ENCODE measurements at regions not wholly inside any gene's neighbourhood (a gene's known extent, or its start where the extent isn't known, plus 50 kb on each side); places are given as distances from the start of the nearest gene placed in this dataset.

DNA sequence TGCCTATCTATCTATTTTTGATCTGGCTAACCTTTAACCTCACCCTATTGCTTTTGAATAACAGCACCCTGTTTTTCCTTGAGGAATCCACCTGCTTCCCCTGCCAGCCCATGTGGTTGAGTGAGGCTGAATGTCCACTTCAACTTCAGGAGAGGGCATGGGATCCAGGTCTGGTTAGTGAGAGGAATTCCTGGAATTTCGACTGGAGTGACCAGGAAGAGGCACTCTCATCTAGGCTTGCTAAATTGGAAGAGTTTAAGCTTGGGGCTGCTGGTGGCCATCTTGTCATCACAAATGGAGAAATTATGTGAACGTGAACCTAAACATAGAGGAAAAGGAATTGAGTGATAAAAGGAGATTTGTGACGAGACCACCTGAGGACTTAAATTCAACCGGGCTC is 322.1 kb downstream of the OSTF1 start:
- H3K27me3 ChIP-seq (ENCODE audit: control insufficient read depth, insufficient read depth, low read length), result no peaks in the 10 kb centered on the region
- no peaks in the 10 kb centered on the region for H3K36me3 ChIP-seq (replicated peaks; ENCODE audit: control insufficient read depth, insufficient read depth, low read length)
- no peak for DNase-seq
- H3K4me3 ChIP-seq (ENCODE audit: insufficient read depth, low read depth, low read length), result no peak overlapping the region

DNA sequence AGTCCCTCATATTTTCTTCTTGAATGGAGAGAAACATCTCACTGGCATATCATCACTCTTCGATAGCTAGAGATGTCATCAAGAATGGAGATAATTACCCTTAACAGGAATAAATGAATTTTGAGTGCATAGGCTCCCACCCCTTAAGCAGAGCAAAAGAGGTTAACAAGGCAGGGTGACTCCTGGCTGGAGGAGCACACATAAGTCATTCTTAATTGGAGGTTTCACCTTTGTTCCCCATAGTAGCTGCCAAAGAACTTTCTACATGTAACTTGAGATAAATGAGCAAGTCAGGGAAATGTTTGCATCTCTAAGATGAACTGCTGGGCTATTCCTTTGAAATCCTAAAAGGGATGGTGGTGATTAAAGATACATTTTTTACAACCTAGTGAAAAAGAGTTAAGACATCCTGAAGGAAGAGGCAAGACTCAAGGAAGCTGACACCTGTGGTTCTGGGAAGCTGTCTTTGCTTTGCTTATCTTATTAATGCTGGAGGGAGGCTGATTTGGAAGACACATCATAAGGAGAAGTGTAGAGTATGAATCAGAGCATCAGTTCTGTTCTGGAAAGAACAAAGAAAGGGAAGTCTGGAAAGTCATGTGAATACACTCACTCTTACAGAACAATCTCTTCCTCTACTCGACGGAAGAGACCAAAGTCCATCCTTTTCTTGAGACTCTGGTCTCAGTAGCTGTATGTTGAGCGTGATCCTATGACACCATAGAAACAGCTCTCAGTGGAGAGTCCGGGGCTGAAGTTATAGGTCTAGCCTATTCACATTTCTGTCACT is 326.3 kb downstream of the OSTF1 start:
- Histone ChIP-seq H3K4me3 (ENCODE audit: insufficient read depth, low read depth, low read length) (no peak overlapping the region), H3K27me3 (ENCODE audit: control insufficient read depth, insufficient read depth, low read length) (no peaks in the 10 kb centered on the region), H3K36me3 (replicated peaks; ENCODE audit: control insufficient read depth, insufficient read depth, low read length) (no peaks in the 10 kb centered on the region)
- no peak for DNase-seq

DNA sequence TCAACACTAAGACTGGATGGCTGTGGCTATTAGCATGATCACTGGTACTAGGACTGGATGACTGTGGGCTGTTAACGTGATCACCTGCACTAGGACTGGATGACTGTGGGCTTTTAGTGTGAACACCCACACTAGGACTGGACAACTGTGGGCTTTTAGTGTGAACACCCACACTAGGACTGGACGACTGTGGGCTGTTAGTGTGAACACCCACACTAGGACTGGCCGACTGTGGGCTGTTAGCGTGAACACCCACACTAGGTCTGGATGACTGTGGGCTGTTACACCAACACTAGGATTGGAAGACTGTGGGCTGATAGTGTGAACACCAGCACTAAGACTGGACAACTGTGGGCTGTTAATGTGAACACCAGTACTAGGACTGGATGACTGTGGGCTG is 329.2 kb downstream of the OSTF1 start:
- no peak for DNase-seq
- Histone ChIP-seq H3K4me3 (ENCODE audit: insufficient read depth, low read depth, low read length) (no peak overlapping the region), H3K36me3 (replicated peaks; ENCODE audit: control insufficient read depth, insufficient read depth, low read length) (no peaks in the 10 kb centered on the region), H3K27me3 (ENCODE audit: control insufficient read depth, insufficient read depth, low read length) (no peaks in the 10 kb centered on the region)

DNA sequence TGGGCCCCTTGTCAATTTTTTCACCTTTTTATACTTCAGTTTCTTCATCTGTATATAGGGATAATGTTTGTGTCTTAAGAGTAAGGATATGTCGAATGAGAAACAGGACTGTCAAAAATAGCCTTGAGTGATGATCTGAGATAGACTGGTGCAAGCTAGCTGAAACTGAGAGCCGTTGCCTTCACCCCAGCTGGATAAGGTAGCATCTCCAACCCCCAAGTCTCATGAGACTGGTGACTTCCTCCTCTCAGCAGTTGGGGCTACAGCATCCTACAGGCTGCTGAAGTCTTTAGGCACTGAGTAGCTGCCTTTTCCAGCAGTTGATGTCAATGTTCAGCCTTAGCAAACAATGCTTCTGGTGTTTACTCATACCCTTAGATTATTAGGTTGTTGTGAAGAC is 330.2 kb downstream of the OSTF1 start:
- no peaks in the 10 kb centered on the region for H3K27me3 ChIP-seq (ENCODE audit: control insufficient read depth, insufficient read depth, low read length)
- no peaks in the 10 kb centered on the region for H3K36me3 ChIP-seq (replicated peaks; ENCODE audit: control insufficient read depth, insufficient read depth, low read length)
- DNase-seq, result no peak
- H3K4me3 ChIP-seq (ENCODE audit: insufficient read depth, low read depth, low read length), result no peak overlapping the region

DNA sequence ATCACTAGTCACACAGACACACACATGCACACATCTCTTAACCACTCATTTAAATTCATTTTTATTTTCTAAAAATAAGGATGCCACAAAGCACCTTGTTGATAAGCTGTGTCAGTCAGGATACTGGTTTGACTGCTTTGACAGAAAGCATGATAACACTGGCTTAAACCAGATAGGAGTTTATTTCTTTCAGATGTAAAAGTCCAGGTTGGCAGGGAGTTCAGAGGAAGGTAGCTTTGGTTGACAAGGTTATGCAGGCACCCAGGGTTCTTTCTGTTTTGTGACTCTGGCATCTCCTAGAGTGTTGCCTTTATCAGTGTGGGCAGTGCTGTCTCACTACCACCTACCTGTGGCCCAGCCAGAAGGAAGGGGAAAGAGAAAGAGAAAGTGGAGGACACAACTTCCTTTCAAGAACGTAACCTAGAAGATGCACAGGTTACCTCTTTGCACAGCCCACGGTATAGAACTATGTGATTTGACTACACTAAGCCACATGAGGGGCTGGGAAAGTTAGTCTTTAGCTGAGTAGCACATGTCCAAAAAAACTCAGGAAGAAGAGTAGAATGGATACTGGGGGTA is 334.7 kb downstream of the OSTF1 start:
- no peak for DNase-seq
- no peaks in the 10 kb centered on the region for H3K36me3 ChIP-seq (replicated peaks; ENCODE audit: control insufficient read depth, insufficient read depth, low read length)
- H3K4me3 ChIP-seq (ENCODE audit: insufficient read depth, low read depth, low read length), result no peak overlapping the region
- no peaks in the 10 kb centered on the region for H3K27me3 ChIP-seq (ENCODE audit: control insufficient read depth, insufficient read depth, low read length)

DNA sequence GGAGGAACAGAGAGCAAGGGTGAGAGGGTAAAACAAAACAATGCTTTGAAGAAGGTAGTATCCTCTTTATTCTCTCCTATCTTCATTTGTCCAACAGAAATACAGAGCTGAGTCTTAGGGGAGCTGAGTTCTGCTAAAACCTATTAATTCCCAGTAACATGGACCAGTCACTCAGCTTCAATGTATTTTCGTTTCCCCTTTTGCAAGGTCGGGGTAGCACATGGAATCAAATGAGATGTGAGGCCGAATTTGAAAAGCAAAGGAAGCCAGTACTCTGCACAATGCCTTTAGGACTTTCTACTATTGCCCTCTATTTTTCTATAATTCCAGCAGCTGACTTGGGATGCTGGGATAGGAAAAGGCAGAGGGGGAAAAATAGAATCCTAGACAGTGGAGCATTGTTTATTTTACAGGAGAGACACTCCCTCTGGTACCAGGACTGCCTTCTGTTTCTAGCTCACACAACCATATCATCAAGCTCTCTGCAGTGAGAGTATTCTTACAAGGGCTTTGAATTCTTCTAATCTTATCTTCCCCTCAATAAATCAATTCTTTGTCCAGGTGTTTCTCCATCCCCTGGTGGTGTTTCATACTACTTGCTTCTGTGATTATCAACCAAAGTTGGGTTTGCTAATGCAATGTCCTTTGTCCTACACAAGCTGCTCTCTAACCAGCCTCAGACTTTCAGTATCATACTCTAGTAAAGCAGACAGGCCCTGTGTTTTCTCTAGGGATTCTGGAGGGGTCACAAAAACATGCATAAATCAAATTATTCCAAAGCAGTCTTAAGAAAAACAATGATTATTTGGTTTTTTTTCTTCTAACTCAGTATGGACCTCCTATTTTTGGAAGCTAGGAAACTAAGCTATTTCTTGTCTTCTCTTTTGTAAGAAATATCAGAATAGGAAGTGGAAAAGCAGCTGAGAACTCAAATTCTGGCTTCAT is 341.5 kb downstream of the OSTF1 start:
- no peaks in the 10 kb centered on the region for H3K36me3 ChIP-seq (replicated peaks; ENCODE audit: control insufficient read depth, insufficient read depth, low read length)
- no peak for DNase-seq
- H3K4me3 ChIP-seq (ENCODE audit: insufficient read depth, low read depth, low read length), result no peak overlapping the region
- no peaks in the 10 kb centered on the region for H3K27me3 ChIP-seq (ENCODE audit: control insufficient read depth, insufficient read depth, low read length)

DNA sequence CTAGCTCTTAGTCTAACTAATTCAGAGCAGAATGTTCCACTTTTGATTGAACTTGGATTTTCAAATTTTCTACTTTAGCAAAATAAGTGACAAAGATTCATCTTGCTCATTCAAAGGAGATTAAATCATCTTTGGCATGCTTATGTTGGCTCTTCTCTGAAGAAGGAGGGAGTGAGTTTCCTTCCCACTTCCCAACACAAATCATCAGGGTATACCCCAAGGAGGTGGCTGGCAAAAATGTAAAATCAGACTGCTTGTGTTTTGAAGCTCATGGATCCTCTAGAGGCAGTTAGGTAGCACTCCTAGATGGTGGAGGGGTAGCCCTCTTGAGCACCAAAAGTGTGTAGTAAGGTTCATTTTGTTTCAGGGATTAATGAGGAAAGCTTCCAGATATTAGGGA is 343.1 kb downstream of the OSTF1 start:
- Histone ChIP-seq H3K27me3 (ENCODE audit: control insufficient read depth, insufficient read depth, low read length) (no peaks in the 10 kb centered on the region), H3K36me3 (replicated peaks; ENCODE audit: control insufficient read depth, insufficient read depth, low read length) (no peaks in the 10 kb centered on the region), H3K4me3 (ENCODE audit: insufficient read depth, low read depth, low read length) (no peak overlapping the region)
- no peak for DNase-seq

DNA sequence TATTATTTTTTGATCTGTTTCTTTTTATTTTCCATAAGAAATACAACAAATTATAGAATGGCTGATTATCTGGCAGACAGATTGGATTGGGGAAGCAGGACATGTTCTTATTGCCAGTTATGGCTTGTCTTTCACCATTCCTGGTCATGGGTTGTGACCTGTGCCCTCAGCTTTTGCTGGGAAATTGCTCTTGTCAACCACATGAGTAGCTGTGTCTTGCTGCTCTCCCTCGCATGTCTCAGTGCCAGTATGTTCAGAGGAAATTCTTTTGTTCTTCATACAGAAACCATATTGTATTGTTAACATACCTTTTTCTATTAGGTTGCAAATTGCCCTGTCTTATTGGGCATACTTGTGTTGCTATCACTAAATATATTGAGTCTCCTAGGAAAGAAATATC is 344.1 kb downstream of the OSTF1 start:
- no peak for DNase-seq
- no peaks in the 10 kb centered on the region for H3K36me3 ChIP-seq (replicated peaks; ENCODE audit: control insufficient read depth, insufficient read depth, low read length)
- H3K4me3 ChIP-seq (ENCODE audit: insufficient read depth, low read depth, low read length), result no peak overlapping the region
- H3K27me3 ChIP-seq (ENCODE audit: control insufficient read depth, insufficient read depth, low read length), result no peaks in the 10 kb centered on the region

DNA sequence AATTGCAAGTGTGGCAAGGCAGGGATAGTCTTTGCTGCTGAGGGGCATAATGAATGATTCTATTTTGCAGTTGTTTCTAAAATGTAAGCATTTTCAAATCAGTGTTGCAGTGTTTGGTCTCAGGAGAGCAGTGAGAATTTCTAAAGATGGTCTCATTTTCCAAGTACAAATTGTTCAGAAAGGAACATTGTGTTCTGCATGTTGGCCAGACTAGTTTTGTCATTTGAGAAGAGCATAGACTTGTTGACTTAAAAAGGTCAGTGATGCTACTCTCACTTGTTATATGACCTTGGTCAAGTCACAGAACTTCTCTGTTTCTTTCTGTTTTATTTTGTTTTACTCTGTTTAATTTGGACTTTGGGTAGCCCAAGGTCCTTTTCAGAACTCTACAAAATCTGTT is 344.6 kb downstream of the OSTF1 start:
- H3K36me3 ChIP-seq (replicated peaks; ENCODE audit: control insufficient read depth, insufficient read depth, low read length), result no peaks in the 10 kb centered on the region
- DNase-seq, result no peak
- H3K27me3 ChIP-seq (ENCODE audit: control insufficient read depth, insufficient read depth, low read length), result no peaks in the 10 kb centered on the region
- H3K4me3 ChIP-seq (ENCODE audit: insufficient read depth, low read depth, low read length), result no peak overlapping the region

DNA sequence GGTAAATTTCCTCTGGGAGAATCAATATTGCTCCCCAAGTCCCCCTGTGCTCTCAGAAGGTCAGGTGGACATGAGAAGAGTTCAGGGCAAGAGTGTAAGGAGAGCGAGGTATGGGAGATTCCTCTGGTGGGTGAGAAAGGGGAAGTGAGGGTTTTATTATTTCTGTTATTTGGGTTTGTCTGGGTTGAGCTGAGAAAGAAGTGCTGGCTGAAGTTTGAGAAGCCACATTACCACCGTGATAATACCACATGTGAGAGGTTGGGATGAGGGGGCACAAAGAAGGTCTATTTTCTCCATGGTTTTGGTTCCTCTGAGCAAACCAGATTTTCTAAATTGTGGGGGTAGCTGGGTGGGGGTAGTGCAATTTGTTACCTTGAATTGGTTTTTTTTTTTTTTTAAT is 350.4 kb downstream of the OSTF1 start:
- Histone ChIP-seq H3K4me3 (ENCODE audit: insufficient read depth, low read depth, low read length) (no peak overlapping the region), H3K27me3 (ENCODE audit: control insufficient read depth, insufficient read depth, low read length) (no peaks in the 10 kb centered on the region), H3K36me3 (replicated peaks; ENCODE audit: control insufficient read depth, insufficient read depth, low read length) (no peaks in the 10 kb centered on the region)
- DNase-seq, result no peak

DNA sequence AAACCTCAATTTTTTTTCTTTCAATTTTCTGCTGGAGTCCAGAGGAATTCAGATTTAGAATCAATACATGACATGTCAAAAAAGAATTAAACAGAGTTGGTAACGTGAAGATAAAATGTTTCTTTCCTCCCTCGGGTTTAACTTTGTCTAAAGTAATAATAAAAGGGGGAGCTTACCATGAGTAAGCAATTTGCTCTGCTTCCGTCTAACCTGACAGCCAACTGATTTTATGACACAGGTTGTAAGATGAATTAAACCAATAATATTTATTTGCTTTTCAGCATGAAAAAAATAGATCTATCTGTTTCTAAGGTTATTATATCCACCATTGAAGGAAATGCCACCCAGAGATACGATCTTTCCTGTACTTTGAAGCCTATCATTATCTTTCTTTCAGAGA is 352.6 kb downstream of the OSTF1 start:
- DNase-seq, result no peak
- no peaks in the 10 kb centered on the region for H3K27me3 ChIP-seq (ENCODE audit: control insufficient read depth, insufficient read depth, low read length)
- no peak overlapping the region for H3K4me3 ChIP-seq (ENCODE audit: insufficient read depth, low read depth, low read length)
- H3K36me3 ChIP-seq (replicated peaks; ENCODE audit: control insufficient read depth, insufficient read depth, low read length), result no peaks in the 10 kb centered on the region

DNA sequence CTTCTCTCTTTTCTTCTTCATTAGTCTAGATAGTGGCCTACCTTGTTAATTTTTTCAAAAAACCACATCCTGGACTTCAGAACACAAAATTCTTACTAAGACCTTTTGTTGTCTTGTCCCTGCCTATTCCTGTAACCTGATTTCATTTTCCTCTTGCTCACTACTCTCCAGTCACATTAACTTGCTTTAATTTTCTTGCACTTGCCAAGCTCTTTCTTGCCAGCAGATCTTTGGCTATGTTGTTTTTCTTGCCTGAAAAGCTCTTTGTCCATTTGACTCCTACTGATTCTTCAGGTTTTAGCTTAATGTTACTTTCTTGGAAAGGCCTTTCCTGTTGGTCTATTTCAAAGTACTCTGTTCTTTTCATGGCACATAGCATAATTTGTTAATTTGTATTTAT is 356.8 kb downstream of the OSTF1 start:
- Histone ChIP-seq H3K36me3 (replicated peaks; ENCODE audit: control insufficient read depth, insufficient read depth, low read length) (no peaks in the 10 kb centered on the region), H3K27me3 (ENCODE audit: control insufficient read depth, insufficient read depth, low read length) (no peaks in the 10 kb centered on the region), H3K4me3 (ENCODE audit: insufficient read depth, low read depth, low read length) (no peak overlapping the region)
- DNase-seq, result no peak

DNA sequence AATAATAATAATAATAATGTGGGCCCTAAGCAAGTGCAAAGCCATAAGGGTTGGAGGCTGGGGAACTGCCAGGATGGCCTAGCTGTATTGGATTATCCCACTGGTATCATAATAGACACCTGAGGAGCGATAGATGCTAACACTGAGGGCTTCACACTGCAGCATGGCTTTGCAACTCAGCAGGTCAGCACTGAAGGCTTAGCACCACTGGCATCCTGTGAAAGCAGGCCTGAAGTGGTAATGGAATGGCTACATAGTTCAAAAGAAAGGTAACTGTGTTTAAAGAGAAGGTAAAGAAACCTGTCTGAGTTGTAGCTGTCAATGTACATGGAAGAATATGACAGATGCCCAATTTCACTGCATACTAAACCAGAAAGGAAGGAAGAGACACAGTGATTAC is 359.0 kb downstream of the OSTF1 start:
- H3K4me3 ChIP-seq (ENCODE audit: insufficient read depth, low read depth, low read length), result no peak overlapping the region
- no peaks in the 10 kb centered on the region for H3K36me3 ChIP-seq (replicated peaks; ENCODE audit: control insufficient read depth, insufficient read depth, low read length)
- no peak for DNase-seq
- no peaks in the 10 kb centered on the region for H3K27me3 ChIP-seq (ENCODE audit: control insufficient read depth, insufficient read depth, low read length)

DNA sequence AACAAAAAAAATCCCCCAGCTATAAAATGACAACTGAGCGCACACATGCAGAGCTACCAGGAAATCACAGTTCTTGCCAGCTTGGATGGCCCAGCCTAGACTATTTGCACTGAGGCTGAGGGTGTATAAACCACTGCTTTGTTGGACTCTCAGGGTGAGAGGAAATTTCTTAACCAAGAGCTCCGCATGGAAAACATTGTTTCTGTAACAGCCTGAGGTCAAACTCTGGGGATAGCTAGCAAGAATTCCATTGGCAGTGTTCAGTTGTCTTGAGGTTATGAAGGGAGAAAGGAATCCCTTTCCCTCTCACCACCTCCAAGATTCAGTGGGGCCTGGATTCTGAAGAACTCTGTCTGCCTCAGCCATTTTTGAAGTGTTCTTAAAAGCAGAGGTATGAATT is 360.0 kb downstream of the OSTF1 start:
- no peaks in the 10 kb centered on the region for H3K36me3 ChIP-seq (replicated peaks; ENCODE audit: control insufficient read depth, insufficient read depth, low read length)
- H3K4me3 ChIP-seq (ENCODE audit: insufficient read depth, low read depth, low read length), result no peak overlapping the region
- H3K27me3 ChIP-seq (ENCODE audit: control insufficient read depth, insufficient read depth, low read length), result no peaks in the 10 kb centered on the region
- no peak for DNase-seq

DNA sequence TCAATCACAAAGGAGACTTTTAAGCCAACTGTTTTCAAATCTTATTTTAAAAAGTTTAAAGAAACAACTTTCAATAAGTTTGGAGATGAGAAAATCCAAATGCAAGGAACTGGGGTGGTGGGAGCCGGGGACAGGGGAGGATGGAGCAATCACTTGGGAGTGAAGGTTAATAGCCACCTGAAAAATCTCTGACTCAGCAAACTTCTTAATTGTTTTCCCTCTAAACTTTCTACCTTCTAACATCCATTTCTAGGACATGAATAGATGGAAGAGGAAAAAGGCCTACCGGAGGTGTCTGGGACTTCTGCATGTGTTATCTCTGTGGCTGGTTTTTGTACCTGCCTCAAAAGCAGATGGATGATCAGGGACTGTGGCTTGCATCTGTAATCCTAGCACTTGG is 360.6 kb downstream of the OSTF1 start:
- no peaks in the 10 kb centered on the region for H3K27me3 ChIP-seq (ENCODE audit: control insufficient read depth, insufficient read depth, low read length)
- DNase-seq, result no peak
- no peaks in the 10 kb centered on the region for H3K36me3 ChIP-seq (replicated peaks; ENCODE audit: control insufficient read depth, insufficient read depth, low read length)
- H3K4me3 ChIP-seq (ENCODE audit: insufficient read depth, low read depth, low read length), result no peak overlapping the region

Measured in H7 (cell line).